Karpas-422 (cell line): ENCODE measurements at regions not wholly inside any gene's neighbourhood (a gene's known extent, or its start where the extent isn't known, plus 50 kb on each side); places are given as distances from the start of the nearest gene placed in this dataset.
"Not testable (repeated sequence)": the region's sequence is repeated elsewhere in the genome, so short reads cannot be mapped to it uniquely, and the experiment has no call there.

ENCODE experiments used
- DNase-seq: peaks from one replicate; pipeline ENCODE4 v3.0.0-alpha.2; 2015
- H2AFZ ChIP-seq: fragments of 200-600 bp; sonication (generic); 2 replicates; pipeline ENCODE4 v1.6.1; 2014; ENCODE audit warnings: antibody characterized with exemption, low read length, mixed read lengths
- H3K27ac ChIP-seq: fragments of 200-600 bp; sonication (generic); 2 replicates; pipeline ENCODE4 v1.5.1; 2014; ENCODE audit warnings: mild to moderate bottlenecking, low read length, moderate library complexity
- H3K27me3 ChIP-seq: fragments of 200-600 bp; sonication (generic); 2 replicates; pipeline ENCODE4 v1.6.1; 2014; ENCODE audit warnings: low read length, mixed read lengths
- H3K36me3 ChIP-seq: fragments of 200-600 bp; sonication (generic); 2 replicates; pipeline ENCODE4 v1.6.1; 2014; ENCODE audit warnings: low read length, mixed read lengths; ENCODE audit not compliant: insufficient read depth
- H3K4me1 ChIP-seq: fragments of 200-600 bp; sonication (generic); 2 replicates; pipeline ENCODE4 v1.6.1; 2014; ENCODE audit warnings: mild to moderate bottlenecking, low read length, mixed read lengths
- H3K4me2 ChIP-seq: fragments of 200-600 bp; sonication (generic); 2 replicates; pipeline ENCODE4 v1.6.1; 2014; ENCODE audit warnings: low read length, low read depth, mild to moderate bottlenecking; ENCODE audit not compliant: poor library complexity, severe bottlenecking
- H3K4me3 ChIP-seq: fragments of 200-600 bp; sonication (generic); 2 replicates; pipeline ENCODE4 v1.5.1; 2014; ENCODE audit warnings: mild to moderate bottlenecking, antibody characterized with exemption, low read length, mixed read lengths
- H3K79me2 ChIP-seq: fragments of 200-600 bp; sonication (generic); 2 replicates; pipeline ENCODE4 v1.6.1; 2014; ENCODE audit warnings: mild to moderate bottlenecking, low read length, mixed read lengths
- H3K9ac ChIP-seq: fragments of 200-600 bp; sonication (generic); 2 replicates; pipeline ENCODE4 v1.6.0; 2014; ENCODE audit warnings: low read length
- H3K9me2 ChIP-seq: fragments of 200-600 bp; sonication (generic), shearing (Covaris generic); replicated peaks from 2 replicates; pipeline ENCODE4 v1.6.0; 2014; ENCODE audit warnings: mild to moderate bottlenecking, low read length, moderate library complexity; ENCODE audit not compliant: insufficient read depth
- H3K9me3 ChIP-seq: fragments of 300-700, 200-600 bp; sonication (generic); 2 replicates; pipeline ENCODE4 v1.6.1; 2014; ENCODE audit warnings: low read length, mixed read lengths
- H4K20me1 ChIP-seq: fragments of 200-600 bp; sonication (generic); 2 replicates; pipeline ENCODE4 v1.6.1; 2014; ENCODE audit warnings: mild to moderate bottlenecking, antibody characterized with exemption, low read length, low read depth; ENCODE audit not compliant: insufficient read depth

DNA sequence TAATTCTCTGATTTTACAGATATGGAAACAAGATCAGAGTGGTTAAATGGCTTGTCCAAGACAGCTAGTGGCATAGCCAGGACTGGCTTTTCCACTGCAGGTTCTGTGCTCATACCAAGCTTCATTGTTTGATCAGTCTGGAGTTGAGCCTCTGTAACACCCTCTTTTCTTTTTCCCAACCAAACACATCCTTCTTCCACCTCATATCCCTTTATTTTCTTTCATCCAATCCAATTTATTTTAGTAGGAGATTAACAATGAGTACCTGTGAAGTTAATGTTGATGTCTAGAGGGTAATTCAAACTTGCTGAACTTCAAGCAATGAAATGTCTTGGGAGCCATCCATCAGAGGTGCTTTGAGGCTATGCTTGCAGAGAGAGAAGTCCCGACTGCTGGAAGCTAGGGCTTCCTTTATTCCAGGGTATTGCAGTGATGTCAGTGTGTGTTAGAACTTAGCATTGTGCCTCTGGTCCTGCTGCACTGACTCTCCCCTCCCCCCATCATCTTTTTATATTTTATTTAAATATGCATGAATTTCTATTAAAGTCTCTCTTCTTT, 452.1 kb upstream of the PDE3A start:
- Histone ChIP-seq H2AFZ (no peak overlapping the region), H3K4me2 (no peak overlapping the region), H3K9me2 (no peaks in the 10 kb centered on the region), H3K4me3 (no peak overlapping the region), H3K36me3 (no peaks in the 10 kb centered on the region), H3K27me3 (no peaks in the 10 kb centered on the region), H3K9ac (no peak overlapping the region), H4K20me1 (no peaks in the 10 kb centered on the region), H3K79me2 (no peaks in the 10 kb centered on the region), H3K9me3 (no peaks in the 10 kb centered on the region), H3K27ac (no peak overlapping the region), H3K4me1 (no peaks in the 10 kb centered on the region)
- no peak for DNase-seq

DNA sequence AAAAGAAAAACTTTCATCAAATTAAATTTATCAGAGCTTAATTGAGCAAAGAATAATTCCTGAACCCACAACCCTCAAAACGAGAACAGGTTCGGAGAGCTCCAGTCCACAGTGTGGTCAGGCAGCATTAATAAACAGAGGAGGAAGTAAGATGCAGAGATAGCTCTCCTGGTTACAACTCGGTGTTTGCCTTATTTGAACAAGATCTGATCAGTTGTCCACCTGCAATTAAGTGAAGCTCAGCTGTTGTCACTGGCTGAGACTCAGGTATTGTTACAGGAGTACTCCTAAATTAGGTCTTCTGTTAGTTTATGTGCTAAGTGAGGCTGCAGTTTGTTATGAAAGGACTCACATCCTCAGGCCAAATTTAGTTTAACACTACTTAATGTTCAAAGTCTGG, 451.4 kb upstream of the PDE3A start:
- Histone ChIP-seq H3K9me3 (no peaks in the 10 kb centered on the region), H3K27me3 (no peaks in the 10 kb centered on the region), H2AFZ (no peak overlapping the region), H3K27ac (no peak overlapping the region), H3K36me3 (no peaks in the 10 kb centered on the region), H4K20me1 (no peaks in the 10 kb centered on the region), H3K4me2 (no peak overlapping the region), H3K79me2 (no peaks in the 10 kb centered on the region), H3K4me1 (no peaks in the 10 kb centered on the region), H3K9ac (no peak overlapping the region), H3K9me2 (no peaks in the 10 kb centered on the region), H3K4me3 (no peak overlapping the region)
- no peak for DNase-seq

DNA sequence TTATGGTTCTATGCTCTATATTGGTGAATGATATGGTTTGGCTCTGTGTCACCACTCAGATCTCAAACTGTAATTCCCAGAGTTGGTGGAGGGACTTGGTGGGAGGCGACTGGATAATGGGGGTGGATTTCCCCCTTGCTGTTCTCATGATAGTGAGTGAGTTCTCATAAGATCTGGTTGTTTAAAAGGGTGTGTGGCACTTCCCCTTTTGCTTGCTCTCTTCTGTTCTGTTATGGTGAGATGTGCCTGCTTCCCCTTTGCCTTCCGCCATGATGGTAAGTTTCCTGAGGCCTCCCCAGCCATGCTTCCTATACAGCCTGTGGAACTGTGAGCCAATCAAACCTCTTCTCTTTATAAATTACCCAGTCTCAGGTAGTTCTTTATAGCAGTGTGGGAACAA, 446.6 kb upstream of the PDE3A start:
- H3K9ac ChIP-seq, H3K4me2 ChIP-seq, H4K20me1 ChIP-seq, H3K27me3 ChIP-seq, DNase-seq, H3K9me3 ChIP-seq, H3K4me3 ChIP-seq, H3K79me2 ChIP-seq, H3K27ac ChIP-seq, H3K4me1 ChIP-seq, H3K36me3 ChIP-seq, H2AFZ ChIP-seq, H3K9me2 ChIP-seq: not testable (repeated sequence)

DNA sequence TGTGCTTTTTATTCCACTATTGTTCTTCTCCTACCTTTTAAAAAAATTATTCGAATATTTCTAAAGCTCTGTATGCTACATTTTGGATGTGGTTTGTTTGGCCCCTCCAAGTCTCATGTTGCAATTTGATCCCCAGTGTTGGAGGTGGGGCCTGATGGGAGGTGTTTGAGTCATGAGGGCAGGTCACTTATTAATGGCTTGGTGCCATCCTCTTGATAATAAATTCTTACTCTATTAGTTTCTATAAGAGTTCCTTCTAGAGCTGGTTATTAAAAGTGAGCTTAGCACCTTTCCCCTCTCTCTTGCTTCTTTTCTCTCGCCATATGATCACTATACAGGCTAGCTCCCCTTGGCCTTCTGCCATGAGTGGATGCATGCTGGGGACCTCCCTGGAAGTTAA, 445.6 kb upstream of the PDE3A start:
- no peaks in the 10 kb centered on the region for H3K9me3 ChIP-seq
- no peaks in the 10 kb centered on the region for H3K79me2 ChIP-seq
- no peaks in the 10 kb centered on the region for H3K4me1 ChIP-seq
- H3K9ac ChIP-seq, result no peak overlapping the region
- no peaks in the 10 kb centered on the region for H3K27me3 ChIP-seq
- no peak overlapping the region for H3K4me2 ChIP-seq
- no peaks in the 10 kb centered on the region for H3K36me3 ChIP-seq
- no peak overlapping the region for H3K4me3 ChIP-seq
- no peaks in the 10 kb centered on the region for H4K20me1 ChIP-seq
- no peaks in the 10 kb centered on the region for H3K9me2 ChIP-seq
- no peak for DNase-seq
- H2AFZ ChIP-seq, result no peak overlapping the region
- no peak overlapping the region for H3K27ac ChIP-seq

DNA sequence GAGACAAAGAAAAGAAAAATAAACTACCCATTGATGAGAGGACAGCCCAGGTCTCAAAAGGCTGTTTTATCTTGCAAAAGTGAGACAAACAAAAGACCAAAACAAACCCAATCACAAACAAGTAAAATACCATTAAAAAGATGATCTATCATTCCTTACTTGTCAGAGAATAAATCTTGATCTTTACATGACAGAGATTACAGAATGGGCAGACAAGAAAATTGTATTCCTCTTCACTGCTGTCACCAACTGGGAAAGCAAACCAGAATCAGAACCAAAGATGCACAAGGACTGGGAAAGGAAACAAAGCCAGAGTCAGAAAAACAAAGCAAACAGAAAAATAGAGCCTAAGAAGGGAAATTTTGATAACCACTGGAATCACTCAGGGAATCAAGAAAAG, 444.0 kb upstream of the PDE3A start:
- Histone ChIP-seq H3K79me2 (no peaks in the 10 kb centered on the region), H3K4me2 (no peak overlapping the region), H3K9me2 (no peaks in the 10 kb centered on the region), H3K9ac (no peak overlapping the region), H2AFZ (no peak overlapping the region), H3K9me3 (no peaks in the 10 kb centered on the region), H3K4me3 (no peak overlapping the region), H3K36me3 (no peaks in the 10 kb centered on the region), H4K20me1 (no peaks in the 10 kb centered on the region), H3K27ac (no peak overlapping the region), H3K27me3 (no peaks in the 10 kb centered on the region), H3K4me1 (no peaks in the 10 kb centered on the region)
- DNase-seq, result no peak

DNA sequence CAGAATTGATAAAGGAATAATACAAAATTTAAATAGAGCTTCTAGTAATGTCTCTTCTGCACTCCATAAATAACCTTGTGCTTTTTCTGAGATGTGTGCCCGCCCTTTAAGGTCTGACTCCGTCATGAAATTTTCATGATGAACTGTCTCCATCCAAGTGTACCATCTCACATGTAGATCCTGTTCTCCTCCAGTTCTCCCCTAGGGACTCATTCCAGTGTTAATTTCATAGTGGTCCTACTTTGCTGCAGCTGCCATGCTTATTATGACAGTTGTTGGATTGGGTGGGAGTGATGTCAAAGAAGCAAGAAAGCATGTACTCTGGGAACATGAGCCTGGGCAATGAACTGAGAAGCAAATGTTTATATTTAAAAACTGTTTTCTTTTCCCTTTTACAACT, 442.5 kb upstream of the PDE3A start:
- Histone ChIP-seq H3K36me3 (no peaks in the 10 kb centered on the region), H3K9me2 (no peaks in the 10 kb centered on the region), H3K27me3 (no peaks in the 10 kb centered on the region), H4K20me1 (no peaks in the 10 kb centered on the region), H2AFZ (no peak overlapping the region), H3K9me3 (no peaks in the 10 kb centered on the region), H3K4me1 (no peaks in the 10 kb centered on the region), H3K79me2 (no peaks in the 10 kb centered on the region), H3K4me3 (no peak overlapping the region), H3K4me2 (no peak overlapping the region), H3K27ac (no peak overlapping the region), H3K9ac (no peak overlapping the region)
- no peak for DNase-seq

DNA sequence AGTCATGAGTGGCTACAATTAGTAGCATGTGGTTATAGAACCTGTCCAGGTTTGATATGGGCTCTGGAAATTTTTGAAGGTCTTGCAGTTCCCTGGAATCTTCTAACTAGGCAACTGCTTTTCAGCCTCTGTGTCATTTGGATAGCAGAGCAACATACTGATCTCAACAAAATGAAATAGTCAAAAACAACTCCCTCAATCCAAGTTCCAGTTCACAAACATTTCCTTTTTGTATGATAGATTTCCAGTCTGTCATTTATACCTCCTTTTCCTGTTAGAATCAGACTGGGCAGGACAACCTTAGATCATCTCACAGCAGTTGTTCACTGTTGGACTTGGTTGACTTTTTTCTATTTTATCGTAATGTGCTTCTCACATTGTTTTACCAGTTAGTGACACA, 442.1 kb upstream of the PDE3A start:
- Histone ChIP-seq H3K9ac (no peak overlapping the region), H3K4me2 (no peak overlapping the region), H3K4me3 (no peak overlapping the region), H4K20me1 (no peaks in the 10 kb centered on the region), H3K9me2 (no peaks in the 10 kb centered on the region), H3K36me3 (no peaks in the 10 kb centered on the region), H3K27ac (no peak overlapping the region), H3K79me2 (no peaks in the 10 kb centered on the region), H3K4me1 (no peaks in the 10 kb centered on the region), H2AFZ (no peak overlapping the region), H3K27me3 (no peaks in the 10 kb centered on the region), H3K9me3 (no peaks in the 10 kb centered on the region)
- DNase-seq, result no peak

DNA sequence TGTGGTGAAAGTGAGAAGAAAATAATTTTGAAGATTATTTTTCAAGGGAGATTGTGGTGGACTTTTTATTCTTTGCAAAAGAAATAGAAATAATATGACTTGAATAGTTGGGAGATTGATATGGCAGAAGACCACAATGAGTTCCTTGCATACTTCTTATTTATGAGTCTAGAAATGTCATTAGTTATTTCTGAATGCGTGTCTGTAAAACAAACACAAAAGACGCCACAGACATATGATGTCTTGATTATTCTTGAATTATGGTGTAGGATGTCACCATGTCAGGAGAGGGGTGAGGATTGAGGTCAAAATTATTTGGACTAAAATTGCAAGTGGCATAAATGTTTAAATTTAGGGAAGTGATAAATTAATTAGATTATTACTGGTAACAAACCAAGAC, 440.7 kb upstream of the PDE3A start:
- Histone ChIP-seq H3K9ac (no peak overlapping the region), H3K9me3 (no peaks in the 10 kb centered on the region), H3K4me2 (no peak overlapping the region), H3K9me2 (no peaks in the 10 kb centered on the region), H2AFZ (no peak overlapping the region), H3K4me1 (no peaks in the 10 kb centered on the region), H3K27ac (no peak overlapping the region), H4K20me1 (no peaks in the 10 kb centered on the region), H3K79me2 (no peaks in the 10 kb centered on the region), H3K36me3 (no peaks in the 10 kb centered on the region), H3K4me3 (no peak overlapping the region), H3K27me3 (no peaks in the 10 kb centered on the region)
- no peak for DNase-seq

DNA sequence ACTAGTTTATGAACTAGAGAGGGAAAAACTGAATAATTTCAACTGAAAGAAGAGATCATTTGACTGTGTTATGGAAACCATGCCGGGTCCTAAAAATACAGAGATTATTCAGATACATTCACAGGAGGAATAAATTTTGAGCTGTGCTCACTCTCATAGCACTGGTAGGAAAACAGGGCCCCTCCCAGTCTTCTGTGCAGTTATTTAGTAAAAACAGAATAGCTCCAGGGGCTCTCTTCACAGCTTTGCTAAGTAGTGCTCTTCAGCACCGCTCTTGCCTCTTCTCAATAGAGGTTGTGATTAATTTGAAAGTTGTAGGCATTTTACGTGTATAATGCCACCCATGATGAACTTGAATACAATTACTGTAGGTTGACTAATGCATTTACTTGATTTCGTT, 435.9 kb upstream of the PDE3A start:
- Histone ChIP-seq H3K79me2 (no peaks in the 10 kb centered on the region), H3K9me2 (no peaks in the 10 kb centered on the region), H2AFZ (no peak overlapping the region), H3K9me3 (no peaks in the 10 kb centered on the region), H3K27ac (no peak overlapping the region), H4K20me1 (no peaks in the 10 kb centered on the region), H3K36me3 (no peaks in the 10 kb centered on the region), H3K9ac (no peak overlapping the region), H3K4me3 (no peak overlapping the region), H3K27me3 (no peaks in the 10 kb centered on the region), H3K4me1 (no peaks in the 10 kb centered on the region), H3K4me2 (no peak overlapping the region)
- peak; percentile 16 for DNase-seq
